HepG2 (cell line): ENCODE measurements at regions not wholly inside any gene's neighbourhood (a gene's known extent, or its start where the extent isn't known, plus 50 kb on each side); places are given as distances from the start of the nearest gene placed in this dataset.

Experiments
- ATAC-seq: fragments of 200-7000 bp; cut with Tn5 transposase; 3 replicates; pipeline ENCODE4 v1.9.1; 2020; ENCODE audit warnings: mild to moderate bottlenecking, moderate library complexity
- BruUV-seq: library from RNA; stranded (reverse); fragments of 400-500 nt; replicated peaks from 2 replicates; lab custom pipeline; 2021; lab: Mats Ljungman, UMichigan
- CTCF ChIA-PET: fragments of 300-600 bp; formaldehyde crosslinking; extraction: SDS; loops from one replicate; lab custom pipeline; 2021; ENCODE audit warnings: low total read pairs, inconsistent platforms, low intra/inter-chr PET ratio; lab: Yijun Ruan, JAX
- POLR2A ChIA-PET: fragments of 350-600 bp; sonication (Branson Sonifier 250); formaldehyde crosslinking; loops from one replicate; lab custom pipeline; 2020; ENCODE audit warnings: antibody characterized with exemption, inconsistent platforms; lab: Yijun Ruan, JAX
- DNase-seq: peaks from one replicate; pipeline ENCODE4 v3.0.0-alpha.2; 2015; ENCODE audit warnings: low spot score
- FAIRE-seq: peaks from 3 replicates; lab custom pipeline; 2011; peaks lifted over from hg19 to GRCh38; lab: Jason Lieb, UNC
- H2AFZ ChIP-seq: one replicate; pipeline ENCODE4 v1.6.1; 2011; ENCODE audit warnings: low read length, inconsistent platforms
- H3K27ac ChIP-seq: fragments of 300-600 bp; 3 replicates; pipeline ENCODE4 v1.8.0; 2011; ENCODE audit warnings: mixed run types, mild to moderate bottlenecking, mixed read lengths, low read length, inconsistent platforms; ENCODE audit not compliant: insufficient read depth; ENCODE audit errors: extremely low read length
- H3K27me3 ChIP-seq, 2 experiments: fragments of 200-600 bp in 1 of 2; 2 replicates in 1 of 2; 3 replicates in 1 of 2; pipeline versions ENCODE4 v1.6.0 to v1.8.0; 2011; ENCODE audit warnings: low read length in 2 of 2, mild to moderate bottlenecking in 2 of 2, moderate library complexity in 2 of 2, inconsistent platforms in 1 of 2; ENCODE audit not compliant: insufficient read depth in 2 of 2, control insufficient read depth in 1 of 2
- H3K36me3 ChIP-seq, 2 experiments: fragments of 200-600 bp in 1 of 2; replicated peaks in 1 of 2; 2 replicates in 1 of 2; 3 replicates in 1 of 2; pipeline versions ENCODE4 v1.5.1 to v1.8.0; 2011; ENCODE audit warnings: low read length in 2 of 2, inconsistent platforms in 1 of 2; ENCODE audit not compliant: insufficient read depth in 2 of 2, control insufficient read depth in 1 of 2
- H3K4me1 ChIP-seq: 2 replicates; pipeline ENCODE4 v1.5.1; 2012; ENCODE audit warnings: low read length, inconsistent platforms; ENCODE audit not compliant: insufficient read depth
- H3K4me2 ChIP-seq: 2 replicates; pipeline ENCODE4 v1.6.0; 2011; ENCODE audit warnings: low read depth, low read length, inconsistent platforms
- H3K4me3 ChIP-seq, 3 experiments: fragments of 200-600 bp in 1 of 3; sonication (generic), shearing (Covaris generic) in 1 of 3; replicated peaks in 1 of 3; 2 replicates each; pipeline ENCODE4 v1.5.1; 2011 to 2016; ENCODE audit warnings: low read length in 3 of 3, inconsistent platforms in 2 of 3, low read depth in 2 of 3, mild to moderate bottlenecking in 2 of 3, control low read depth in 1 of 3, mixed read lengths in 1 of 3; ENCODE audit not compliant: insufficient read depth in 1 of 3
- H3K79me2 ChIP-seq: one replicate; pipeline ENCODE4 v1.6.1; 2011; ENCODE audit warnings: low read length, inconsistent platforms; ENCODE audit not compliant: insufficient read depth
- H3K9ac ChIP-seq: 2 replicates; pipeline ENCODE4 v1.6.0; 2011; ENCODE audit warnings: mild to moderate bottlenecking, low read depth, low read length, inconsistent platforms; ENCODE audit not compliant: insufficient read depth
- H3K9me3 ChIP-seq: 2 replicates; pipeline ENCODE4 v1.5.1; 2012; ENCODE audit warnings: mild to moderate bottlenecking, low read length
- H4K20me1 ChIP-seq: 2 replicates; pipeline ENCODE4 v1.6.0; 2011; ENCODE audit warnings: inconsistent platforms, mild to moderate bottlenecking, low read length, moderate library complexity; ENCODE audit not compliant: insufficient read depth
- FOXJ3 ChIP-seq: sonication (generic); formaldehyde crosslinking; IDR thresholded peaks from 2 replicates; pipeline ENCODE4 v1.4.0; 2020; ENCODE audit warnings: missing genetic modification reagents, mild to moderate bottlenecking, borderline replicate concordance
- KDM1A ChIP-seq: IDR thresholded peaks from 2 replicates; pipeline ENCODE4 v1.6.1; 2016; ENCODE audit warnings: missing compliant biosample characterization
- KLF12 ChIP-seq: sonication (generic); formaldehyde crosslinking; IDR thresholded peaks from 2 replicates; pipeline ENCODE4 v1.4.0; 2020; ENCODE audit warnings: missing genetic modification reagents, borderline replicate concordance
- KMT2B ChIP-seq: IDR thresholded peaks from 2 replicates; pipeline ENCODE4 v1.6.1; 2016; ENCODE audit warnings: missing genetic modification reagents, missing compliant biosample characterization
- MBD4 ChIP-seq: IDR thresholded peaks from 2 replicates; pipeline ENCODE4 v1.6.1; 2012; ENCODE audit warnings: low read length, inconsistent platforms, borderline replicate concordance
- RFXANK ChIP-seq: IDR thresholded peaks from 2 replicates; pipeline ENCODE4 v1.6.1; 2016
- ZFP36 ChIP-seq: fragments of 150-350 bp; IDR thresholded peaks from 2 replicates; pipeline ENCODE4 v1.6.1; 2018; ENCODE audit warnings: borderline replicate concordance, low read length, low read depth; ENCODE audit not compliant: partially characterized antibody
- ZFP36L2 ChIP-seq: sonication (generic); formaldehyde crosslinking; IDR thresholded peaks from 2 replicates; pipeline ENCODE4 v1.4.0; 2020; ENCODE audit warnings: missing genetic modification reagents
- ZNF264 ChIP-seq: sonication (generic); formaldehyde crosslinking; IDR thresholded peaks from 2 replicates; pipeline ENCODE4 v1.4.0; 2020; ENCODE audit warnings: missing genetic modification reagents
- ZNF3 ChIP-seq: IDR thresholded peaks from 2 replicates; pipeline ENCODE4 v1.7.0; 2017; ENCODE audit warnings: inconsistent platforms
- ZNF331 ChIP-seq: sonication (generic); formaldehyde crosslinking; IDR thresholded peaks from 2 replicates; pipeline ENCODE4 v1.4.0; 2020; ENCODE audit warnings: missing genetic modification reagents
- ZNF441 ChIP-seq: sonication (generic); formaldehyde crosslinking; IDR thresholded peaks from 2 replicates; pipeline ENCODE4 v1.7.0; 2021; ENCODE audit warnings: missing genetic modification reagents, borderline replicate concordance
- ZNF883 ChIP-seq: sonication (generic); formaldehyde crosslinking; IDR thresholded peaks from 2 replicates; pipeline ENCODE4 v1.5.1; 2020; ENCODE audit warnings: mild to moderate bottlenecking, missing genetic modification reagents; ENCODE audit errors: not compliant biosample characterization
- WGBS: methylation state at CpG from one replicate; pipeline ENCODE4 v1.1.6; 2017; ENCODE audit warnings: low lambda C conversion rate; 5-methylcytosine and 5-hydroxymethylcytosine counted together
- in situ Hi-C: cut with HindIII; loops from 2 replicates; pipeline ENCODE4 v1.10.0; 2017; ENCODE audit warnings: low pct_unique_long_range_greater_than_20kb; ENCODE audit not compliant: extremely low pct_ligation_motif_present
- intact Hi-C: fragments of 100-400 bp; cut with micrococcal nuclease; formaldehyde crosslinking; loops from one replicate; pipeline ENCODE4 v1.10.0; 2022; ENCODE audit not compliant: unreplicated experiment
- TF ChIP-seq, protein P1 (sequence below): sonication (generic); formaldehyde crosslinking; IDR thresholded peaks from 2 replicates; pipeline ENCODE4 v1.4.0; 2020; ENCODE audit warnings: missing genetic modification reagents, borderline replicate concordance
- TF ChIP-seq, protein P2 (sequence below): sonication (generic); formaldehyde crosslinking; IDR thresholded peaks from 2 replicates; pipeline ENCODE4 v1.4.0; 2020; ENCODE audit warnings: mild to moderate bottlenecking, missing genetic modification reagents

DNA sequence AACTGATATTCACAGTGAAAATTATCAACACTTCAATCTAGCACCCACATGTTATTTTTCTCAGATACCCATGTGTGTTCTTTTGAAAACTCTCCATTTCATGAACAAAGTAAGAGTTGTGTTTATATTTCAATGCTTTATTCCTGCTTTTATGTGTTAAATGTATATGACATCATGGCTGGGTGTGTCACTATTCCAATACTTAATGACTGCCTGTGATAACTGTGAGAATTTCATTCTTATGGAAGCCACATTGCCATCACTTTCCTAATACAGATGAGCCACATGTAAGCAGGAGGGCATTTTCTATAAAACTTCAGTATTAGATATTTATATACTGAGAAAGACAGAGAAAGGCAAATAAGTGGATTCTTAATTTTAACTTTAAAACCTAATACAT, 100.4 kb upstream of the FIGN start (continued):
- TF ChIP-seq, protein P1, sequence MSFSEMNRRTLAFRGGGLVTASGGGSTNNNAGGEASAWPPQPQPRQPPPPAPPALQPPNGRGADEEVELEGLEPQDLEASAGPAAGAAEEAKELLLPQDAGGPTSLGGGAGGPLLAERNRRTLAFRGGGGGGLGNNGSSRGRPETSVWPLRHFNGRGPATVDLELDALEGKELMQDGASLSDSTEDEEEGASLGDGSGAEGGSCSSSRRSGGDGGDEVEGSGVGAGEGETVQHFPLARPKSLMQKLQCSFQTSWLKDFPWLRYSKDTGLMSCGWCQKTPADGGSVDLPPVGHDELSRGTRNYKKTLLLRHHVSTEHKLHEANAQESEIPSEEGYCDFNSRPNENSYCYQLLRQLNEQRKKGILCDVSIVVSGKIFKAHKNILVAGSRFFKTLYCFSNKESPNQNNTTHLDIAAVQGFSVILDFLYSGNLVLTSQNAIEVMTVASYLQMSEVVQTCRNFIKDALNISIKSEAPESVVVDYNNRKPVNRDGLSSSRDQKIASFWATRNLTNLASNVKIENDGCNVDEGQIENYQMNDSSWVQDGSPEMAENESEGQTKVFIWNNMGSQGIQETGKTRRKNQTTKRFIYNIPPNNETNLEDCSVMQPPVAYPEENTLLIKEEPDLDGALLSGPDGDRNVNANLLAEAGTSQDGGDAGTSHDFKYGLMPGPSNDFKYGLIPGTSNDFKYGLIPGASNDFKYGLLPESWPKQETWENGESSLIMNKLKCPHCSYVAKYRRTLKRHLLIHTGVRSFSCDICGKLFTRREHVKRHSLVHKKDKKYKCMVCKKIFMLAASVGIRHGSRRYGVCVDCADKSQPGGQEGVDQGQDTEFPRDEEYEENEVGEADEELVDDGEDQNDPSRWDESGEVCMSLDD (CRISPR knock-in tag), result no peak
- no peak for TF ChIP-seq ZNF883 (CRISPR knock-in tag)
- no peak for TF ChIP-seq FOXJ3 (CRISPR knock-in tag)
- TF ChIP-seq ZNF331, result no peak

DNA sequence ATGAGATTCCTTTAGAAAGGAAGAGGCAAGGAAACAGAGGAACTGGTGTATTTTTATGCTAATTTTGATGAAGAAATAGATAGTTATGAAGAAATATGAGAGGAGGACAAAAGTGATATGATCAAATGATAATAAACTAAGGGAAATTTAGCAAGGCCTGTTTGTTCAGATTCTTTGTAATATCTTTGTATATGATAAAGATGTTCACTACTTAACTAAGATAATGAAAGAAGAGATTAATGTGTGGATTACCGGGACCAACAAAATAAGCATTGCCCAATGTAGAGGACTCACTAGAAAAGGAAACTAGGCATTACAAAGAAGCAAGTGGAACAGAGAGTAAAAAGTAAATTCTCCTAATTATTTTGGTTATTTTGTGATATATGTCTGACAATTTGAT, 99.0 kb upstream of the FIGN start:
- intact Hi-C loops, result no loop called here
- in situ Hi-C loops, result no loop called here
- Histone ChIP-seq H3K4me2 (no peak overlapping the region), H4K20me1 (no peaks in the 10 kb centered on the region), H2AFZ (no peak overlapping the region), H3K79me2 (no peaks in the 10 kb centered on the region), H3K27ac (no peak overlapping the region), H3K36me3 (no peaks in the 10 kb centered on the region), H3K4me3 (no peak overlapping the region), H3K9me3 (no peaks in the 10 kb centered on the region), H3K9ac (no peak overlapping the region), H3K27me3 (no peaks in the 10 kb centered on the region), H3K4me1 (no peaks in the 10 kb centered on the region)
- ChIA-PET POLR2A (no interaction called here), CTCF (no interaction called here)
- no peak for DNase-seq
- 0% methylated on average over 1 of the region's 1 CpG for WGBS
- BruUV-seq, result no TSS peak
- no peak for TF ChIP-seq ZFP36
- no peak for TF ChIP-seq ZNF264
- TF ChIP-seq KDM1A (CRISPR knock-in tag), result no peak
- TF ChIP-seq RFXANK (CRISPR knock-in tag), result no peak
- no peak for TF ChIP-seq ZFP36L2
- TF ChIP-seq ZNF3, result no peak
- no peak for TF ChIP-seq MBD4
- TF ChIP-seq ZNF441, result no peak
- TF ChIP-seq, protein P2, sequence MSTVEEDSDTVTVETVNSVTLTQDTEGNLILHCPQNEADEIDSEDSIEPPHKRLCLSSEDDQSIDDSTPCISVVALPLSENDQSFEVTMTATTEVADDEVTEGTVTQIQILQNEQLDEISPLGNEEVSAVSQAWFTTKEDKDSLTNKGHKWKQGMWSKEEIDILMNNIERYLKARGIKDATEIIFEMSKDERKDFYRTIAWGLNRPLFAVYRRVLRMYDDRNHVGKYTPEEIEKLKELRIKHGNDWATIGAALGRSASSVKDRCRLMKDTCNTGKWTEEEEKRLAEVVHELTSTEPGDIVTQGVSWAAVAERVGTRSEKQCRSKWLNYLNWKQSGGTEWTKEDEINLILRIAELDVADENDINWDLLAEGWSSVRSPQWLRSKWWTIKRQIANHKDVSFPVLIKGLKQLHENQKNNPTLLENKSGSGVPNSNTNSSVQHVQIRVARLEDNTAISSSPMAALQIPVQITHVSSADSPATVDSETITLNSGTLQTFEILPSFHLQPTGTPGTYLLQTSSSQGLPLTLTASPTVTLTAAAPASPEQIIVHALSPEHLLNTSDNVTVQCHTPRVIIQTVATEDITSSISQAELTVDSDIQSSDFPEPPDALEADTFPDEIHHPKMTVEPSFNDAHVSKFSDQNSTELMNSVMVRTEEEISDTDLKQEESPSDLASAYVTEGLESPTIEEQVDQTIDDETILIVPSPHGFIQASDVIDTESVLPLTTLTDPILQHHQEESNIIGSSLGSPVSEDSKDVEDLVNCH (CRISPR knock-in tag), result no peak
- TF ChIP-seq KLF12 (CRISPR knock-in tag), result no peak
- TF ChIP-seq KMT2B (CRISPR knock-in tag), result no peak
- FAIRE-seq, result no peak
- no peak for ATAC-seq
